HG03060 (cell line): ENCODE measurements at regions not wholly inside any gene's neighbourhood (a gene's known extent, or its start where the extent isn't known, plus 50 kb on each side); places are given as distances from the start of the nearest gene placed in this dataset.

Experiments used
- ATAC-seq: cut with Tn5 transposase; IDR thresholded peaks from one replicate; pipeline ENCODE4 v1.9.1; 2021; ENCODE audit warnings: low read depth, moderate number of reproducible peaks; ENCODE audit not compliant: unreplicated experiment

- no peak for ATAC-seq
These were observed 142.5 kb downstream of the CHIC2 start for GRCh38 chr4:53921856-53922255.

- ATAC-seq = no peak
These were observed 143.5 kb downstream of the CHIC2 start for GRCh38 chr4:53920883-53921282.

- no peak for ATAC-seq
These were observed 144.3 kb downstream of the CHIC2 start for GRCh38 chr4:53920116-53920515.

GRCh38 chr4:53919535-53919934 is 144.9 kb downstream of the CHIC2 start:
- no peak for ATAC-seq

GRCh38 chr4:53917729-53918128 is 146.7 kb downstream of the CHIC2 start:
- no peak for ATAC-seq

GRCh38 chr4:53916431-53916889 is 147.9 kb downstream of the CHIC2 start:
- no peak for ATAC-seq

- no peak for ATAC-seq
These were observed 149.9 kb downstream of the CHIC2 start for GRCh38 chr4:53914313-53915016.

- ATAC-seq = no peak
These were observed 150.6 kb downstream of the CHIC2 start for GRCh38 chr4:53913771-53914170.

- no peak for ATAC-seq
These were observed 151.5 kb downstream of the CHIC2 start for GRCh38 chr4:53912766-53913497.

- ATAC-seq = no peak
These were observed 155.7 kb downstream of the CHIC2 start for GRCh38 chr4:53908661-53909078.

- ATAC-seq = no peak
These were observed 156.6 kb downstream of the CHIC2 start for GRCh38 chr4:53907772-53908171.

GRCh38 chr4:53906606-53907190 is 157.7 kb downstream of the CHIC2 start:
- ATAC-seq = no peak

- ATAC-seq = no peak
These were observed 158.4 kb downstream of the CHIC2 start for GRCh38 chr4:53905941-53906377.

GRCh38 chr4:53905276-53905940 is 159.0 kb downstream of the CHIC2 start:
- no peak for ATAC-seq

- ATAC-seq = no peak
These were observed 161.6 kb downstream of the CHIC2 start for GRCh38 chr4:53902786-53903185.

GRCh38 chr4:53900271-53900649 is 164.1 kb downstream of the CHIC2 start:
- no peak for ATAC-seq

- ATAC-seq = no peak
These were observed 164.7 kb downstream of the CHIC2 start for GRCh38 chr4:53899586-53900270.

- ATAC-seq = no peak
These were observed 169.3 kb downstream of the CHIC2 start for GRCh38 chr4:53895137-53895536.

- ATAC-seq = no peak
These were observed 173.9 kb downstream of the CHIC2 start for GRCh38 chr4:53890461-53890860.

GRCh38 chr4:53889326-53890055 is 174.9 kb downstream of the CHIC2 start:
- no peak for ATAC-seq
